ENCODE measurements at regions not wholly inside any gene's neighbourhood (a gene's known extent, or its start where the extent isn't known, plus 50 kb on each side); places are given as distances from the start of the nearest gene placed in this dataset.

DNA sequence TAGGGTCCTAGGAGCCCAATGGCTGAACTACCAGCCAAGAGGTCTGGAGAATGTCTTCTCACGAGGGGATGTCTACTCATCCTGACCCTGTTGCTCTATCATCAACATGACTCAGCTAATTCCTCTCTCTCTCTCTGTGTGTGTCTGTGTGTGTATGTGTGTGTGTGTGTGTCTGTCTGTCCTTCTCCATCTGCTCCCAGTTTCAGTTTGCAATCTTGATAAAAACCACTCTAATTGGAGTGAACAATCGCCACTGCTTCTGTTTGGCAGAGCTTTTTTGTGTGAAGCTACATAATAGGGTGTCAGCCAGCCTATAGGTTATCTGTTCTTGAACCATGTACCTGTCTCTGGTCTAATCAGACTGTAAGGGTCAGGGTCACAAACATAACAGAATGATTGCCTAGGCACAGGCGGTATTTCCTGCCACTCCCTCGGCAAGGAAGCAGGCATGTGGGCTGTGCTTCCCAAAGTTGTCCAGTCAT, 219.8 kb downstream of the SH3BP4 start:
- no peaks in the 10 kb centered on the region for H3K36me3 ChIP-seq (ENCODE audit: control insufficient read depth in 2 of 2, extremely low read depth in 1 of 2, insufficient read depth in 2 of 2, low read length in 2 of 2)
- no peaks in the 10 kb centered on the region for H4K20me1 ChIP-seq (replicated peaks; ENCODE audit: control insufficient read depth, extremely low read depth, insufficient read depth, low read length)
- POLR2A ChIA-PET: no interaction called here
- H3K9me1 ChIP-seq (replicated peaks; ENCODE audit: control insufficient read depth, extremely low read depth, insufficient read depth, low read length): no peaks in the 10 kb centered on the region
- no peak overlapping the region for H3K9ac ChIP-seq (replicated peaks; ENCODE audit: extremely low read depth, insufficient read depth, low read length)
- no peaks in the 10 kb centered on the region for H3K4me1 ChIP-seq (ENCODE audit: control insufficient read depth, extremely low read depth, insufficient read depth, low read length)
- no peak for TF ChIP-seq GATA2 (IDR thresholded peaks at IDR 0.05; ENCODE audit: insufficient read depth, insufficient read length, low read depth, low read length)
- no peak for TF ChIP-seq JUN (IDR thresholded peaks at IDR 0.05; ENCODE audit: borderline replicate concordance, insufficient read depth, insufficient read length, low read depth)
- TF ChIP-seq MYC (IDR thresholded peaks at IDR 0.05; ENCODE audit: low read depth, low read length): no peak
- TF ChIP-seq POLR2A (IDR thresholded peaks at IDR 0.05; ENCODE audit: low read depth, low read length): no peak
- no peak for TF ChIP-seq POLR2AphosphoS5 (IDR thresholded peaks at IDR 0.05; ENCODE audit: insufficient read depth, low read depth, low read length)
- TF ChIP-seq EZH2 (IDR thresholded peaks at IDR 0.05; ENCODE audit: borderline replicate concordance, low read depth, low read length, severe bottlenecking): no peak
- TF ChIP-seq, protein P1, sequence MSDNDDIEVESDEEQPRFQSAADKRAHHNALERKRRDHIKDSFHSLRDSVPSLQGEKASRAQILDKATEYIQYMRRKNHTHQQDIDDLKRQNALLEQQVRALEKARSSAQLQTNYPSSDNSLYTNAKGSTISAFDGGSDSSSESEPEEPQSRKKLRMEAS (IDR thresholded peaks at IDR 0.05; ENCODE audit: insufficient read depth, insufficient read length): no peak
- no peak for TF ChIP-seq FOS (IDR thresholded peaks at IDR 0.05; ENCODE audit: borderline replicate concordance, insufficient read depth, low read length)
- TF ChIP-seq, protein P2, sequence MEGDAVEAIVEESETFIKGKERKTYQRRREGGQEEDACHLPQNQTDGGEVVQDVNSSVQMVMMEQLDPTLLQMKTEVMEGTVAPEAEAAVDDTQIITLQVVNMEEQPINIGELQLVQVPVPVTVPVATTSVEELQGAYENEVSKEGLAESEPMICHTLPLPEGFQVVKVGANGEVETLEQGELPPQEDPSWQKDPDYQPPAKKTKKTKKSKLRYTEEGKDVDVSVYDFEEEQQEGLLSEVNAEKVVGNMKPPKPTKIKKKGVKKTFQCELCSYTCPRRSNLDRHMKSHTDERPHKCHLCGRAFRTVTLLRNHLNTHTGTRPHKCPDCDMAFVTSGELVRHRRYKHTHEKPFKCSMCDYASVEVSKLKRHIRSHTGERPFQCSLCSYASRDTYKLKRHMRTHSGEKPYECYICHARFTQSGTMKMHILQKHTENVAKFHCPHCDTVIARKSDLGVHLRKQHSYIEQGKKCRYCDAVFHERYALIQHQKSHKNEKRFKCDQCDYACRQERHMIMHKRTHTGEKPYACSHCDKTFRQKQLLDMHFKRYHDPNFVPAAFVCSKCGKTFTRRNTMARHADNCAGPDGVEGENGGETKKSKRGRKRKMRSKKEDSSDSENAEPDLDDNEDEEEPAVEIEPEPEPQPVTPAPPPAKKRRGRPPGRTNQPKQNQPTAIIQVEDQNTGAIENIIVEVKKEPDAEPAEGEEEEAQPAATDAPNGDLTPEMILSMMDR (IDR thresholded peaks at IDR 0.05; ENCODE audit: extremely low read depth in 1 of 2, insufficient read depth in 1 of 2, low read depth in 1 of 2, low read length in 2 of 2): no peak
- no peak overlapping the region for H3K27ac ChIP-seq (ENCODE audit: insufficient read depth, low read depth, low read length)
- dilution Hi-C loops (cut with MboI; ENCODE audit: extremely low pct_ligation_motif_present, low sequenced_read_pairs) (no loop called here), intact Hi-C loops (cut with micrococcal nuclease) (no loop called here)
- no TSS peak for BruUV-seq (replicated peaks)
- CTCF ChIA-PET: no interaction called here
- FAIRE-seq (no peak), DNase-seq (ENCODE audit: low read depth, low spot score) (no peak)
- H3K27me3 ChIP-seq (ENCODE audit: control insufficient read depth in 2 of 2, insufficient read depth in 2 of 2, low read length in 2 of 2): no peaks in the 10 kb centered on the region
- H2AFZ ChIP-seq (ENCODE audit: low read depth, low read length): no peak overlapping the region
- H3K9me3 ChIP-seq (replicated peaks; ENCODE audit: control insufficient read depth, insufficient read depth, low read length): no peaks in the 10 kb centered on the region
- no peak overlapping the region for H3K4me3 ChIP-seq (replicated peaks in 1 of 3; ENCODE audit: insufficient read depth in 1 of 3, low read depth in 1 of 3, low read length in 3 of 3)
- H3K4me2 ChIP-seq (ENCODE audit: insufficient read depth, low read length): no peak overlapping the region
- H3K79me2 ChIP-seq (ENCODE audit: control insufficient read depth, insufficient read depth, low read length): no peaks in the 10 kb centered on the region
